Activated naive CD8-positive, alpha-beta T cell treated with anti-CD3 and anti-CD28 coated beads, Interleukin-2, amount 50 U/mL, for 24 hours (primary cell): ENCODE measurements at regions not wholly inside any gene's neighbourhood (a gene's known extent, or its start where the extent isn't known, plus 50 kb on each side); places are given as distances from the start of the nearest gene placed in this dataset.

Experiments
- ATAC-seq: fragments of 150-1000 bp; cut with Tn5 transposase; one replicate; pipeline ENCODE4 v1.10.0; 2021
- DNase-seq: peaks from one replicate; pipeline ENCODE4 v3.0.0; 2021
- H3K27ac Mint-ChIP-seq: one replicate; pipeline ENCODE4 v1.8.0; 2021; ENCODE audit warnings: mild to moderate bottlenecking, mixed read lengths
- H3K27me3 Mint-ChIP-seq: one replicate; pipeline ENCODE4 v1.8.0; 2021; ENCODE audit warnings: mixed read lengths
- H3K36me3 Mint-ChIP-seq: one replicate; pipeline ENCODE4 v1.8.0; 2021; ENCODE audit warnings: low read depth, mixed read lengths
- H3K4me1 Mint-ChIP-seq: one replicate; pipeline ENCODE4 v1.8.0; 2021; ENCODE audit warnings: mixed read lengths
- H3K4me3 Mint-ChIP-seq: one replicate; pipeline ENCODE4 v1.8.0; 2021; ENCODE audit warnings: mild to moderate bottlenecking, moderate library complexity, mixed read lengths
- H3K9me3 Mint-ChIP-seq: one replicate; pipeline ENCODE4 v1.8.0; 2021; ENCODE audit warnings: mixed read lengths

DNA sequence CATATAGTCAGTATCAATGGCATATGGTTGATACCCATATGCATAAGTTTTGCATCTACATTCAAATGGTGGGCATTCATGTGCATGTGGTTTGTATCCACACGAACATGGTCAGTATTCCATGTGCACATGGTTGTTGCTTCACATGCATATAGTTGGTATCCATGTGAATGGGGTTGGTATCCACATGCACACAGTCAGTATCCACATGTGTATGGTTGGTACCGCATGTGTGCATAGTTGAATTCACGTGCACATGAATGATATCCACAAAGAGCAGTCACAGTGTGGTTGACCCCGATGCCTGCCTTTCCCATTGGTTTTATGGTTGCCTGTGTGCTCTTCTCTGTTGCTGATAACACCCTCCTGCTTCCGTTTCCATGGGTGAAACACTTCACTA is 427.9 kb downstream of the STIM2 start:
- no peaks in the 10 kb centered on the region for H3K4me1 Mint-ChIP-seq
- ATAC-seq (no peak), DNase-seq (no peak)
- H3K9me3 Mint-ChIP-seq: peaks cover 7% of the 10 kb centered on the region
- H3K27me3 Mint-ChIP-seq: no peaks in the 10 kb centered on the region
- H3K36me3 Mint-ChIP-seq: no peaks in the 10 kb centered on the region
- H3K27ac Mint-ChIP-seq: no peak overlapping the region
- H3K4me3 Mint-ChIP-seq: no peak overlapping the region

DNA sequence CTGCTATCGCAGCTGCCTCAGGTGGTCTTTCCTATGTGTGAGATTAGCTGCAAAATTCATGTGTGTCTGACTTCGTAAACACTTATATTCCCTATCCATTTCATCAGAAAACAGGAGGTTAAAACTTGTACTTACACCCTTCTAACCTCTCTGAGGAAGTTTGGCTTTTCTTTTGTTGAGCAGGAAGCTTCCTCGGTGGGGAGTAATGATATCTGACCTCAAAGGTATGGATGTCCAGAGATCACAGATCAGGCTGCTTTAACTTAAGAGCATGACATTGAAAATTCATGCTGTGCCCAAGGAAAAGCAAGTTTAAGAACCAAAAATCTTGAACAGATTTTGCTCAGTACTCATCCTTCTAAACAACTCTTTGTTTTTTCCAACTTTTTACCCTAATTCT is 429.1 kb downstream of the STIM2 start:
- H3K4me1 Mint-ChIP-seq: no peaks in the 10 kb centered on the region
- peaks cover 7% of the 10 kb centered on the region for H3K9me3 Mint-ChIP-seq
- ATAC-seq (no peak), DNase-seq (no peak)
- no peaks in the 10 kb centered on the region for H3K27me3 Mint-ChIP-seq
- H3K27ac Mint-ChIP-seq: no peak overlapping the region
- no peak overlapping the region for H3K4me3 Mint-ChIP-seq
- no peaks in the 10 kb centered on the region for H3K36me3 Mint-ChIP-seq

DNA sequence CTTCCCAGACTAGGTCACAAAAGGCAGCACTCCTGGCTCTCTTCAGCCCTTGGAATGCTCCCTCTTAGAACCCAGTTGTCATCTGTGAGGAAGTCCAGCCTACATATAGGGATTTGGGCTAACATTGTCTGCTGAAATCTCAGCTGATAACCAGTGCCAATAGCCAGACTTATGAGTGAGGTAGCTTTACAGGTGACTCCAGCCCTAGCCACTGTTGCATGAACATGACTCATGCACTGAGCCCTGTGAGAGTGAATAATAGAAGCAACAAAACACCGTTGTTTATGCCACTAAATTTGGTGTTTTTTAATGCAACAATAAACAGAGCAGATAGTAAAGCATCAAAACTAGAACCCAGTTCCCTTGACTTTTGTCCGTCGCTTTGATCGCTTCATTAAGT is 433.2 kb downstream of the STIM2 start:
- H3K4me3 Mint-ChIP-seq: no peak overlapping the region
- H3K27ac Mint-ChIP-seq: no peak overlapping the region
- H3K27me3 Mint-ChIP-seq: no peaks in the 10 kb centered on the region
- peaks cover 6% of the 10 kb centered on the region for H3K9me3 Mint-ChIP-seq
- ATAC-seq (no peak), DNase-seq (no peak)
- H3K4me1 Mint-ChIP-seq: no peaks in the 10 kb centered on the region
- no peaks in the 10 kb centered on the region for H3K36me3 Mint-ChIP-seq

DNA sequence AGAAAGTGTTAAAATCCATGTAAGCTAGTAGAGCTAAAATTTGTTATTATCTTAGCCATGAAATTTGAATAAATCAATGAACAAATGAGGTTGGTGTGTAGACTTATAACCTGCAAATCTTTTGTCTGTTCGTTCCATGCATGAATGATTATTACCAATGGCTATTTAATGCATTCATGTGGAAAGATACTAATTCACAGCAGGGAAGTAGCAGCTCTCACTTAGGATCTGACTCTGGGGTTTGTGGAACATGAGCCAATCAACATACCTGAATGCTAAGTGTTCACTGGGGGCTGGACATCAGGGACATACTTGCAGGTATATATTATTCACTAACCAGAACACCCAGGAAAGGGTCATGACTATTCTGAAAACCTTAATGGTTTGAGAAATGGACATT is 444.1 kb downstream of the STIM2 start:
- Mint-ChIP-seq H3K27ac (no peak overlapping the region), H3K4me3 (no peak overlapping the region), H3K36me3 (no peaks in the 10 kb centered on the region), H3K9me3 (peaks cover 14% of the 10 kb centered on the region), H3K27me3 (no peaks in the 10 kb centered on the region), H3K4me1 (no peaks in the 10 kb centered on the region)
- ATAC-seq: no peak
- no peak for DNase-seq

DNA sequence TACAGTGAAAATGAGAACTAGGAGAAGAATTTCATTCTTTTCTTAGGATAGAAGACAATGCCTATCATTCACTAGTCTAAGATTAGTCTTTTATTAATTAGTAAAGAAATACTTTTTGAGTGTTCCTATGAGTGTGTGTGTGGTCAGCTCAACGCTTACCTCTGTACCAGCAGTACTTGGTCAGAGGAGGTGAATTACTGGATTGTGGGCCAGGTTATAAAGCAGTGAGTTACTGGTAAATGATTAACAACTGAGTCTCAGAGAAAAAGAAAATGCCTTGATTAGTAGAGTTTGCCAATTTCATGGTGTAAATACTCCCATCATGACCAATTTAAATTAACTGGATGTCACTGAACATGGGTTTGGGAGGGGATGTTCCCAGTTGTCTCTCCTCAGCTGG is 444.6 kb downstream of the STIM2 start:
- Mint-ChIP-seq H3K36me3 (no peaks in the 10 kb centered on the region), H3K4me3 (no peak overlapping the region), H3K27me3 (no peaks in the 10 kb centered on the region), H3K4me1 (no peaks in the 10 kb centered on the region), H3K27ac (no peak overlapping the region), H3K9me3 (peaks cover 14% of the 10 kb centered on the region)
- no peak for ATAC-seq
- no peak for DNase-seq

DNA sequence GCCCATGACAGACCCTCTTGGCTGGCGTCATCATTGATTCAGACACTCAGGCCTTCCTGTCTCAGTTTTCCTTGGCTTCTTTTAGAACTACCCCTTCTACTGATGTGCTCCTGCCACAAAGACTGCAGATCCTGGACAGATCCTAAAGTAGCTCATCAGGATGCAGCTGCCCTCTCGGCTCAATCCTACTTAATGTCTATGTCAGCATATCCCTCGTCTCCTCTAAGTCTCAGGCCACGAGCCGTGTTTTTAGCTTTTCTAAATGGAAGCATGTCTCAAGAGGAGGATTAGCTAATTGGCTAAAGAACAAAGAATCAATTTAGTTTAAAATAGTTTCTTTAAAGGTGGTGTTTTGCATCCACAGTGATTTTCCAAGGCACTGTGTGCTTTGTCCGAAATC is 447.7 kb downstream of the STIM2 start:
- ATAC-seq: no peak
- Mint-ChIP-seq H3K27ac (no peak overlapping the region), H3K9me3 (no peaks in the 10 kb centered on the region), H3K4me3 (no peak overlapping the region), H3K4me1 (no peaks in the 10 kb centered on the region), H3K36me3 (no peaks in the 10 kb centered on the region), H3K27me3 (peaks cover 3% of the 10 kb centered on the region)
- no peak for DNase-seq

DNA sequence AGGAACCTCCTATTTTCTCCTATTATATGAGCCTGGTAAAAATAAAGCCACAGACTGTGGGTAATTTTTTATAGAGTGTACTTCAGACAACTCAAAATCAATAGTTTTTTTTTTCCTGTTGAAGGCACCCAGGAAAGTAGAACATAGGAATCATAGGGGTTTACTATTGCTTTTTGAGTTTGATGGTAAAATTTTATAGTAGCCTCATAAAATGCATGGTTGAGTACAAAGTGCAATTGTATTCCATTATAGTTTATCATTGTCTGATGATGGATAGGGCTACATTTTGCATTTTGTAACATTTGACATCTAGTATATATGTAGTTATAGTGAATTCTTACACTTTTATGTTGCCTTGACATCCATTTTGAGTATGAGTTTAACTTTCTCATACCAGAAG is 455.0 kb downstream of the STIM2 start:
- H3K27me3 Mint-ChIP-seq: peaks cover 12% of the 10 kb centered on the region
- ATAC-seq: no peak
- H3K4me3 Mint-ChIP-seq: no peak overlapping the region
- H3K4me1 Mint-ChIP-seq: no peaks in the 10 kb centered on the region
- no peak overlapping the region for H3K27ac Mint-ChIP-seq
- DNase-seq: no peak
- H3K9me3 Mint-ChIP-seq: no peaks in the 10 kb centered on the region
- no peaks in the 10 kb centered on the region for H3K36me3 Mint-ChIP-seq

DNA sequence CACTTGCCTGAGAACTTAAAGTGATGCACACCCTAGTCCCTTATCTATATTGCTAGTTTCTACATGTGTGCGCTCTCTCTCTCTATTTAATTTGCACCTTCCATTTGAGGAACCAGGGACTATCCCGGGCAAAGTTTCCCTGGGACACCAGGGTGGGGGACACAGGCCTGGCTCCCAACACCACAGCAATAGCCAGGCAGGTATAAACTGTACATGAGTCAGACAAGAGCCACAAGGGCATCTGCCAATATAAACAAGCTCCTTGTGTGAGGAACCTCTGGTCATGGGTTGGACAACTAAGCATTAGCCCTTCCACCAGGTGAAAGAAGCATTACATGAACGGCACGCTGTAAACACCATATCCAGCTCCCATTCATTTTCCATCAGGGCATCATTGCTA is 455.5 kb downstream of the STIM2 start:
- no peaks in the 10 kb centered on the region for H3K4me1 Mint-ChIP-seq
- H3K9me3 Mint-ChIP-seq: no peaks in the 10 kb centered on the region
- H3K27me3 Mint-ChIP-seq: peaks cover 12% of the 10 kb centered on the region
- no peaks in the 10 kb centered on the region for H3K36me3 Mint-ChIP-seq
- H3K27ac Mint-ChIP-seq: no peak overlapping the region
- DNase-seq: no peak
- H3K4me3 Mint-ChIP-seq: no peak overlapping the region
- ATAC-seq: no peak

DNA sequence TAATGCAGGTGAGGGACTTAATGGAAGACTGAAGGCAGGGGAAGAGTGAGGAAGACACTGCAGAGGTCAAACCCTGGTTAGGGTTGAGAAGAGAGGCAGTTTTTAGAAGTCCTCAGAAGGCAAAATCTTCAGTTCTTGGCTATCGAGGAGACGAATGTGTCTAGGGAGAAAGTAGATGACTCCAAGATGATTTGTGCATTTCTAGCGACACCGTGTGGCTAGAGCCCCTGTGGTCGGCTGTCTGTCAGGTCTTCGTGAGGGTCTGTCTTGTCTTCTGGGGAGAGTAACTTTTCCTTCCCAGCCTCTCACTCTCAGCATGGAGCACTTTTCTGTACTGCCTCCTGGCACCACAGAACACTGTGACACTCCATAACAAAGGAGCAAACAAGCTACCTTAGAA is 458.1 kb downstream of the STIM2 start:
- no peaks in the 10 kb centered on the region for H3K4me1 Mint-ChIP-seq
- no peaks in the 10 kb centered on the region for H3K36me3 Mint-ChIP-seq
- H3K27ac Mint-ChIP-seq: no peak overlapping the region
- H3K9me3 Mint-ChIP-seq: no peaks in the 10 kb centered on the region
- DNase-seq (peak; percentile 20), ATAC-seq (no peak)
- no peak overlapping the region for H3K4me3 Mint-ChIP-seq
- peaks cover 12% of the 10 kb centered on the region for H3K27me3 Mint-ChIP-seq

DNA sequence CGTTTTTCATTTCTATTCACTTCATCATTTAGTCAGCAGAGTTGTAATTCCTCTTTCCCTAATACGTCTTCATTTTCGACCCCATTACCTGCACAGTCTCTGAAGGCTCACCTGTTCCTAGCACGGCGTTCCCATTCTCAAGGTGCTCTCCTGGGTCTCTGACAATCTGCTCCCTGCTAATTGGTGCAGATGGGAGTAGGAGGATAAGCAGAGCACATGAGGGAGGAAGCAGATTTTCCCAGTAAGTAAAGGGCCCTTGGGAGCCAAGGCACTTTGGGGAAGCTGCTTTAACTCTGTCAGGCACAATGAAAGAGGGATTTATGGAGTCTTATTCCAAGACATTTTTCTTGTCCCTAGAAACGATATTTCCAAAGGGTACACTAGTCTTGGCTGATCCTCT is 466.4 kb downstream of the STIM2 start:
- DNase-seq (no peak), ATAC-seq (no peak)
- no peaks in the 10 kb centered on the region for H3K4me1 Mint-ChIP-seq
- H3K36me3 Mint-ChIP-seq: no peaks in the 10 kb centered on the region
- H3K4me3 Mint-ChIP-seq: no peak overlapping the region
- no peaks in the 10 kb centered on the region for H3K9me3 Mint-ChIP-seq
- H3K27ac Mint-ChIP-seq: no peak overlapping the region
- H3K27me3 Mint-ChIP-seq: no peaks in the 10 kb centered on the region

DNA sequence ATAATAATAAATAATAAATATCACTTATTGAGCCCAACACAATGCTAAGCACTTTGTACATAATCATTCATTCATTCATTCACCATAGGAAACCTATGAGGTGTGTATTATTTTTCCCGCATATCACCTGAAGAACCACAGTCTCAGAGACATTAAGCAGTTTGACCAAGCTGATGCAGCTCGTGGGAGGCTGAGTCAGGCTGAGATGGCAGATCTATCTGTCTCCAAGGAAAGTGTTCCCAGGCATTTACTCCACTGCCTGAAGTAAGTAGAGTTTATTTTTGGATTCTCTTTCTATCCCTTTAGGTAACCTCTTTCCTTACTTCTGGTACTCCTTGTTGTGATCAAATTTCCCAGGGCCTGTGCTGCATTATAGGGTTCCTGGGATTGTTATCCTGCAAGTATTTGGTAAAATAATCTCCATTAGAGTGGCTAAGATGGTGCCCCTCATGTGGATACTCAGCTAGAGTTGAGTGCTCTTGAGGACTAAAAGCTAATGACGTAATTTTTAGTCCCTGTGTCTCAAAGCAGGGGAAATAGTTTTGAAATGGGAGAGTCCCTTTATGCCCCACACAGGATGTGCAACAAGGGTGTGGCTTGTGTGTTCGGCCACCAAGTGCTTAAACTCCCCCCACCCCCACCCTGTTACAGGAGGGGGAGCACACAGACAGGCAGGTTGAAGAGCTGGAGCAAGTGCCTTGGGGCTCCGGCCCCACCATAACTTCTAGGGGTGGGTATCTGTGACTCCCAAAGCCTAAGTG is 467.0 kb downstream of the STIM2 start:
- DNase-seq (no peak), ATAC-seq (no peak)
- Mint-ChIP-seq H3K36me3 (no peaks in the 10 kb centered on the region), H3K4me3 (no peak overlapping the region), H3K9me3 (no peaks in the 10 kb centered on the region), H3K27ac (no peak overlapping the region), H3K4me1 (no peaks in the 10 kb centered on the region), H3K27me3 (no peaks in the 10 kb centered on the region)

DNA sequence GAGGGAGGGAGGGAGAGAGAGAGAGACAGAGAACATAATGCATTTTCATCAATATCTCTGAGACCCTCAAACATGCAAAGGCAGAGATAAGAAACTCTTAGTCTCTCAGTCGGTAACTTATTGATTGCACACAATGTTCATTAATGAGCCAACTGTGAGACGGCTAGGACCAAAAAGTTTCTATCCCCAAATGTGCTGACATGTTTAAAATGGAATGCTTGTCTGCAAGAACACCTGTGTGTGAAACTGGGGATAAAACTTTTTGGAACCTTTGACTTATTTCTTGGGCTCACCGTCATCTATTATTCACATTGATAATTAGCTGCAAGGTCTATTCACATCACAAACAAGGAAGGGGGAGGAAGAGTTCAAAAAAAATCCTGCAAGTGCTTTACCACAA is 477.9 kb downstream of the STIM2 start:
- Mint-ChIP-seq H3K9me3 (no peaks in the 10 kb centered on the region), H3K27ac (no peak overlapping the region), H3K4me1 (no peaks in the 10 kb centered on the region), H3K27me3 (peaks cover 2% of the 10 kb centered on the region), H3K36me3 (no peaks in the 10 kb centered on the region), H3K4me3 (no peak overlapping the region)
- ATAC-seq (no peak), DNase-seq (no peak)

DNA sequence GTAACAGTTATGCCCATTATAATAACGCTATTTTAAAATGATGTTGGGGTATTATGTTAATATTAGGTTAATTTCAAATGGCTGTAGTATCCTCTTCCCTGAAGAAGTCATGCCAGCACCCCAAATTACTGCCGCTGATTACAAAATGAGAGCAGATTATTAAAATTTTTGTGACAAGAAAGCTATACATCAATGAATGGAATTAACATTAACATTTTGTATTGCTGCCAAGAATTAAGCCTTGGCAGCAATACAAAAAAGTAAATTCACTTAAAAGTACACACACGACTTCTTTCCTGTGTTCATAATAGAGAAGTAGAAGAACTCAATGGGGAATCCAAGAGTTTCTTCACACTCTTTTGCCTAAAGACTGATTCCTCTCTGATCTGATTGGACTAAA is 482.8 kb downstream of the STIM2 start:
- H3K27ac Mint-ChIP-seq: no peak overlapping the region
- H3K27me3 Mint-ChIP-seq: peaks cover 2% of the 10 kb centered on the region
- H3K9me3 Mint-ChIP-seq: no peaks in the 10 kb centered on the region

DNA sequence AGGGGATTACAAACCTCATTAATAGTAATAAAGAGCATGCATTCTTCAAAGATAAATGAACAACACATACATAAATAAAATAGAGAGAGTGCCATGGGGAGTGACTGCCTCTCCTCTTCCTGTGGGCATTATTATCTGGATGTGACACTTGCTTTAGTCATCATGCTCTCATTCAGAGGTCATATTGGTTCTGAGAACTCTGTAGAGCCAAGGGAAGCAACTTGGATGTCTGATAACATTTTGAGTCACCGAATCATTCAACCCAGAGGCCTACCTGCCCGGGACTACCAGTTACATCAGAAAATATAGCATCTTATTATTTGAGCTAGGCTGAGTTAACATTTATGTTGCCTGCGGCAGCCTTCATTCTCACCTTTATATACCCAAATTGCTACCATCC is 489.5 kb downstream of the STIM2 start:
- no peaks in the 10 kb centered on the region for H3K4me1 Mint-ChIP-seq
- H3K9me3 Mint-ChIP-seq: peaks cover 4% of the 10 kb centered on the region
- ATAC-seq: no peak
- DNase-seq: no peak
- no peaks in the 10 kb centered on the region for H3K27me3 Mint-ChIP-seq
- no peak overlapping the region for H3K27ac Mint-ChIP-seq
- H3K4me3 Mint-ChIP-seq: no peak overlapping the region
- no peaks in the 10 kb centered on the region for H3K36me3 Mint-ChIP-seq

More for the DNA sequence above, 482.8 kb downstream of the STIM2 start:
- Mint-ChIP-seq H3K4me3 (no peak overlapping the region), H3K36me3 (no peaks in the 10 kb centered on the region), H3K4me1 (no peaks in the 10 kb centered on the region)
- ATAC-seq (no peak), DNase-seq (no peak)

DNA sequence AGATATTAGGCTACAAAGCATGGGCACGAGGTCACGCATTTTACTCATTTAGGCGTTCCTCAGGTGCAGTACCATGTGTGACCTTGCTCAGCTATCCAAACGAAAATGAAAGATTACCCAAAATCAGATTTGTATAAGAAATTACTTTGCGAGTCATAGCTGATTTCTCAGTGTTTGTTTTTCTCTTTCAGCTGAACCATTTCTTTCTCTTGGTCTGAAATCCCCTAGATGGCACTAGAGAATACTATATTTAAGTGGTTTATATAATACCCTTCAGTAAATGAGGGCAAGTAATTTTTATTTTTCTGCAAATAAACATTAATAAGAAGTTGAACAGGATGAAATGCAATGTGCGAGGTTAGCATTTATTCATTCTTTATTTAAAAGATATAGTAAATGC is 496.6 kb downstream of the STIM2 start:
- peaks cover 2% of the 10 kb centered on the region for H3K27me3 Mint-ChIP-seq
- H3K27ac Mint-ChIP-seq: no peak overlapping the region
- no peak overlapping the region for H3K4me3 Mint-ChIP-seq
- DNase-seq (no peak), ATAC-seq (no peak)
- no peaks in the 10 kb centered on the region for H3K4me1 Mint-ChIP-seq
- no peaks in the 10 kb centered on the region for H3K36me3 Mint-ChIP-seq
- peaks cover 4% of the 10 kb centered on the region for H3K9me3 Mint-ChIP-seq

DNA sequence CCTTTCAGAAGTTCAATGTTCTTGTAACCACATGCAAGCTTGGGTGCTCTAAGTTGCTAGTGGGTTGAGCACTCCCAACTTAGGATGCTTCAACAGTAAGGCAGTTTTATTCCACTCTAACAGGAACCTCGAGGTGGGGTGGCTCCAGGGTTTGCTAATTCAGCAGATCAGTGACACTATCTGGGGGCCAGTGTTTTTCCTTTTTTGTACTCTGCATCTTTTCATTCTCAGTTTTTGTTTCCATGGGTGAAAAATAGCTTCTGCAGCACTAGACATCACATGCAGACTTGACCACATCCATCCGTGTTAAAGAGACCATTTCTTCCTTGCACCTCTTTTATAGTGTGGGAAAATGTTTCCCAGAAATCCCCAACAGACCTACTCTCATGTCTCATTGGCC is 497.6 kb downstream of the STIM2 start:
- Mint-ChIP-seq H3K27me3 (peaks cover 2% of the 10 kb centered on the region), H3K36me3 (no peaks in the 10 kb centered on the region), H3K27ac (no peak overlapping the region), H3K4me3 (no peak overlapping the region), H3K9me3 (peaks cover 4% of the 10 kb centered on the region), H3K4me1 (no peaks in the 10 kb centered on the region)
- ATAC-seq: no peak
- DNase-seq: no peak
